ENCODE measurements at regions not wholly inside any gene's neighbourhood (a gene's known extent, or its start where the extent isn't known, plus 50 kb on each side); places are given as distances from the start of the nearest gene placed in this dataset.
A peak's percentile ranks its signal among the peaks of the same experiment; 100 is the strongest.

- H3K4me3 Mint-ChIP-seq: no peak overlapping the region
These were observed 117.6 kb upstream of the STK17B start for GRCh38 chr2:196289000-196289399.

GRCh38 chr2:196290136-196290535, 118.8 kb upstream of the STK17B start:
- Mint-ChIP-seq H3K4me3 (no peak overlapping the region), H3K27ac (no peak overlapping the region), H3K36me3 (ENCODE audit: low read depth) (peaks cover 9% of the 10 kb centered on the region), H3K9me3 (no peaks in the 10 kb centered on the region), H3K4me1 (no peaks in the 10 kb centered on the region), H3K27me3 (ENCODE audit: low read depth, poor library complexity) (no peaks in the 10 kb centered on the region)
- DNase-seq: no peak
- TF ChIP-seq, protein P1, sequence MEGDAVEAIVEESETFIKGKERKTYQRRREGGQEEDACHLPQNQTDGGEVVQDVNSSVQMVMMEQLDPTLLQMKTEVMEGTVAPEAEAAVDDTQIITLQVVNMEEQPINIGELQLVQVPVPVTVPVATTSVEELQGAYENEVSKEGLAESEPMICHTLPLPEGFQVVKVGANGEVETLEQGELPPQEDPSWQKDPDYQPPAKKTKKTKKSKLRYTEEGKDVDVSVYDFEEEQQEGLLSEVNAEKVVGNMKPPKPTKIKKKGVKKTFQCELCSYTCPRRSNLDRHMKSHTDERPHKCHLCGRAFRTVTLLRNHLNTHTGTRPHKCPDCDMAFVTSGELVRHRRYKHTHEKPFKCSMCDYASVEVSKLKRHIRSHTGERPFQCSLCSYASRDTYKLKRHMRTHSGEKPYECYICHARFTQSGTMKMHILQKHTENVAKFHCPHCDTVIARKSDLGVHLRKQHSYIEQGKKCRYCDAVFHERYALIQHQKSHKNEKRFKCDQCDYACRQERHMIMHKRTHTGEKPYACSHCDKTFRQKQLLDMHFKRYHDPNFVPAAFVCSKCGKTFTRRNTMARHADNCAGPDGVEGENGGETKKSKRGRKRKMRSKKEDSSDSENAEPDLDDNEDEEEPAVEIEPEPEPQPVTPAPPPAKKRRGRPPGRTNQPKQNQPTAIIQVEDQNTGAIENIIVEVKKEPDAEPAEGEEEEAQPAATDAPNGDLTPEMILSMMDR (IDR thresholded peaks at IDR 0.05): no peak

More at GRCh38 chr2:196289000-196289399, 117.6 kb upstream of the STK17B start:
- Mint-ChIP-seq H3K27me3 (ENCODE audit: low read depth, poor library complexity) (no peaks in the 10 kb centered on the region), H3K27ac (no peak overlapping the region), H3K9me3 (no peaks in the 10 kb centered on the region), H3K36me3 (ENCODE audit: low read depth) (peaks cover 9% of the 10 kb centered on the region), H3K4me1 (no peaks in the 10 kb centered on the region)
- TF ChIP-seq, protein P1 (IDR thresholded peaks at IDR 0.05): no peak
- DNase-seq: no peak

DNA sequence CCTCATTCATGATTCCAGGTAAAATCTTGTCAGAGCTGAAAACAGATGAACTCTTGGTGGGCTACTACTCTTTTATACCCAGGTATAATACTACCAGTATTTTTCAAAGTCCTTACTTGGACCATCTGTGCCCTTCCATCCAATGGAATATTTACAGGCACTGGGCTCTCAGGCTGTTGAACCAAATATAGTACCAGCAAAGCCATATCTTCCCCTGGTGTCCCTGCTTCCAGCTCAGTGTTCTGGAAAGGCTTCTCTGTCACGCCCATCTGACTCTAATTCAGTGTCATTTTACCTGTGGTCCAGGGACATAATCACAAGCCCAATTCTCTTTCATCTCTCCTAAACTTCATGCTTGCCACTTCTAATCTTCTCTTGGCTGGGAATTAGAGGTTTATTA, 119.2 kb upstream of the STK17B start:
- no peaks in the 10 kb centered on the region for H3K27me3 Mint-ChIP-seq (ENCODE audit: low read depth, poor library complexity)
- H3K4me1 Mint-ChIP-seq: no peaks in the 10 kb centered on the region
- DNase-seq: no peak
- TF ChIP-seq, protein P1 (IDR thresholded peaks at IDR 0.05): no peak
- H3K36me3 Mint-ChIP-seq (ENCODE audit: low read depth): peaks cover 9% of the 10 kb centered on the region
- no peaks in the 10 kb centered on the region for H3K9me3 Mint-ChIP-seq
- H3K4me3 Mint-ChIP-seq: no peak overlapping the region
- H3K27ac Mint-ChIP-seq: no peak overlapping the region

- Mint-ChIP-seq H3K4me3 (no peak overlapping the region), H3K36me3 (ENCODE audit: low read depth) (peaks cover 9% of the 10 kb centered on the region), H3K9me3 (no peaks in the 10 kb centered on the region), H3K27me3 (ENCODE audit: low read depth, poor library complexity) (no peaks in the 10 kb centered on the region), H3K27ac (no peak overlapping the region), H3K4me1 (no peaks in the 10 kb centered on the region)
- no peak for DNase-seq
- TF ChIP-seq, protein P1 (IDR thresholded peaks at IDR 0.05): no peak
These were observed 120.0 kb upstream of the STK17B start for GRCh38 chr2:196291426-196291825.

GRCh38 chr2:196291873-196292800, 120.8 kb upstream of the STK17B start:
- Mint-ChIP-seq H3K27me3 (ENCODE audit: low read depth, poor library complexity) (no peaks in the 10 kb centered on the region), H3K9me3 (no peaks in the 10 kb centered on the region), H3K27ac (peak overlapping the region; percentile 56), H3K36me3 (ENCODE audit: low read depth) (peaks cover 9% of the 10 kb centered on the region), H3K4me3 (no peak overlapping the region), H3K4me1 (no peaks in the 10 kb centered on the region)
- DNase-seq: no peak
- TF ChIP-seq, protein P1 (IDR thresholded peaks at IDR 0.05): no peak
